MCF 10A (cell line): ENCODE measurements at regions not wholly inside any gene's neighbourhood (a gene's known extent, or its start where the extent isn't known, plus 50 kb on each side); places are given as distances from the start of the nearest gene placed in this dataset.
"Not testable (repeated sequence)": the region's sequence is repeated elsewhere in the genome, so short reads cannot be mapped to it uniquely, and the experiment has no call there.

ENCODE experiments used
- BruUV-seq: library from RNA; stranded (reverse); fragments of 400-500 nt; replicated peaks from 2 replicates; lab custom pipeline; 2021; lab: Mats Ljungman, UMichigan
- CTCF ChIA-PET: fragments of 300-600 bp; sonication (Branson Sonifier 250); formaldehyde crosslinking; extraction: SDS; loops from one replicate; lab custom pipeline; 2021; ENCODE audit warnings: antibody characterized with exemption, inconsistent platforms; lab: Yijun Ruan, JAX
- POLR2A ChIA-PET: fragments of 300-600, 350-650 bp; sonication (Branson Sonifier 250); formaldehyde crosslinking; extraction: SDS; loops from one replicate; lab custom pipeline; 2020; ENCODE audit warnings: antibody characterized with exemption, inconsistent platforms; lab: Yijun Ruan, JAX
- DNase-seq: peaks from one replicate; pipeline ENCODE4 v3.0.0-alpha.2; 2018; ENCODE audit not compliant: unreplicated experiment
- H3K27ac Mint-ChIP-seq: one replicate; pipeline ENCODE4 v1.8.0; 2022; ENCODE audit warnings: mild to moderate bottlenecking, low read depth, mixed read lengths; ENCODE audit not compliant: unreplicated experiment
- H3K27me3 Mint-ChIP-seq: one replicate; pipeline ENCODE4 v1.8.0; 2022; ENCODE audit warnings: mixed read lengths; ENCODE audit not compliant: insufficient read depth, unreplicated experiment
- H3K36me3 Mint-ChIP-seq: one replicate; pipeline ENCODE4 v1.8.0; 2022; ENCODE audit warnings: mild to moderate bottlenecking, moderate library complexity, mixed read lengths; ENCODE audit not compliant: insufficient read depth, unreplicated experiment
- H3K4me1 Mint-ChIP-seq: one replicate; pipeline ENCODE4 v1.8.0; 2022; ENCODE audit warnings: mixed read lengths; ENCODE audit not compliant: insufficient read depth, unreplicated experiment
- H3K4me3 Mint-ChIP-seq: one replicate; pipeline ENCODE4 v1.8.0; 2022; ENCODE audit warnings: mild to moderate bottlenecking, moderate library complexity, mixed read lengths; ENCODE audit not compliant: unreplicated experiment
- H3K9me3 Mint-ChIP-seq: one replicate; pipeline ENCODE4 v1.8.0; 2022; ENCODE audit warnings: mixed read lengths; ENCODE audit not compliant: unreplicated experiment
- intact Hi-C: fragments of 100-400 bp; cut with micrococcal nuclease; formaldehyde crosslinking; loops from 2 replicates; pipeline ENCODE4 v1.14.1; 2022
- TF ChIP-seq, protein P1 (sequence below): fragments of 200-600 bp; IDR thresholded peaks from one replicate; pipeline ENCODE4 v1.8.0; 2022; ENCODE audit warnings: antibody characterized with exemption, mild to moderate bottlenecking; ENCODE audit not compliant: unreplicated experiment

DNA sequence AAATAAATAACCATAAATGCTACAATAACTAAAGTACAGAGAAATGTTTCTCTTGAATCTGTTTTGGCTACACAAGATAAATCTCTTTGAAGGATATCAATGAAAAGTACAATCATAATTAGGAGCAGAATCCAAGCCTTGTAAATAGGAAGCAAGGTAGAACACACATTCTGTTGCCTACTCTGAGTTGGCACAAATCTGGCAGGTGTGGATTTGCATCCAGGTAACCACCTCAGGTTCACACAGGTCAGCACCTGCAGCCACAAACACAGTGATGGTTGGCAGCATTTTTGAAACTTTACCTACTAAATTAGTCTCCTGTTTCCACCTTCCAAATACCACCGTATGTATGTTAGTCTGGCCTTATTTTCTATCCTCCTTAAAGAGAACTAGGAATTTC lies 105.3 kb upstream of the PIK3R1 start:
- CTCF ChIA-PET, result no interaction called here
- H3K27ac Mint-ChIP-seq, result no peak overlapping the region
- no peaks in the 10 kb centered on the region for H3K27me3 Mint-ChIP-seq
- TF ChIP-seq, protein P1, sequence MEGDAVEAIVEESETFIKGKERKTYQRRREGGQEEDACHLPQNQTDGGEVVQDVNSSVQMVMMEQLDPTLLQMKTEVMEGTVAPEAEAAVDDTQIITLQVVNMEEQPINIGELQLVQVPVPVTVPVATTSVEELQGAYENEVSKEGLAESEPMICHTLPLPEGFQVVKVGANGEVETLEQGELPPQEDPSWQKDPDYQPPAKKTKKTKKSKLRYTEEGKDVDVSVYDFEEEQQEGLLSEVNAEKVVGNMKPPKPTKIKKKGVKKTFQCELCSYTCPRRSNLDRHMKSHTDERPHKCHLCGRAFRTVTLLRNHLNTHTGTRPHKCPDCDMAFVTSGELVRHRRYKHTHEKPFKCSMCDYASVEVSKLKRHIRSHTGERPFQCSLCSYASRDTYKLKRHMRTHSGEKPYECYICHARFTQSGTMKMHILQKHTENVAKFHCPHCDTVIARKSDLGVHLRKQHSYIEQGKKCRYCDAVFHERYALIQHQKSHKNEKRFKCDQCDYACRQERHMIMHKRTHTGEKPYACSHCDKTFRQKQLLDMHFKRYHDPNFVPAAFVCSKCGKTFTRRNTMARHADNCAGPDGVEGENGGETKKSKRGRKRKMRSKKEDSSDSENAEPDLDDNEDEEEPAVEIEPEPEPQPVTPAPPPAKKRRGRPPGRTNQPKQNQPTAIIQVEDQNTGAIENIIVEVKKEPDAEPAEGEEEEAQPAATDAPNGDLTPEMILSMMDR, result no peak
- intact Hi-C loops, result no loop called here
- H3K4me1 Mint-ChIP-seq, result peaks cover 11% of the 10 kb centered on the region
- no TSS peak for BruUV-seq
- H3K4me3 Mint-ChIP-seq, result no peak overlapping the region
- H3K9me3 Mint-ChIP-seq, result peaks cover 1% of the 10 kb centered on the region
- DNase-seq, result no peak
- POLR2A ChIA-PET, result no interaction called here
- no peaks in the 10 kb centered on the region for H3K36me3 Mint-ChIP-seq

DNA sequence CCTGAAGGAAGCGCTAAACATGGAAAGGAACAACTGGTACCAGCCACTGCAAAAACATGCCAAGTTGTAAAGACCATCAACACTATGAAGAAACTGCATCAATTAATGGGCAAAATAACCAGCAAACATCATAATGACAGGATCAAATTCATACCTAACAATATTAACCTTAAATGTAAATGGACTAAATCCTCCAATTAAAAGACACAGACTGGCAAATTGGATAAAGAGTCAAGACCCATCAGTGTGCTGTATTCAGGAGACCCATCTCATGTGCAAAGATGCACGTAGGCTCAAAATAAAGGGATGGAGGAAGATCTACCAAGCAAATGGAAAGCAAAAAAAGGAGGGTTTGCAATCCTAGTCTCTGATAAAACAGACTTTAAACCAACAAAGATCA lies 111.3 kb upstream of the PIK3R1 start:
- BruUV-seq, H3K27ac Mint-ChIP-seq, H3K4me3 Mint-ChIP-seq, H3K36me3 Mint-ChIP-seq, H3K9me3 Mint-ChIP-seq, POLR2A ChIA-PET, CTCF ChIA-PET, intact Hi-C loops, H3K27me3 Mint-ChIP-seq, H3K4me1 Mint-ChIP-seq, DNase-seq: not testable (repeated sequence)

DNA sequence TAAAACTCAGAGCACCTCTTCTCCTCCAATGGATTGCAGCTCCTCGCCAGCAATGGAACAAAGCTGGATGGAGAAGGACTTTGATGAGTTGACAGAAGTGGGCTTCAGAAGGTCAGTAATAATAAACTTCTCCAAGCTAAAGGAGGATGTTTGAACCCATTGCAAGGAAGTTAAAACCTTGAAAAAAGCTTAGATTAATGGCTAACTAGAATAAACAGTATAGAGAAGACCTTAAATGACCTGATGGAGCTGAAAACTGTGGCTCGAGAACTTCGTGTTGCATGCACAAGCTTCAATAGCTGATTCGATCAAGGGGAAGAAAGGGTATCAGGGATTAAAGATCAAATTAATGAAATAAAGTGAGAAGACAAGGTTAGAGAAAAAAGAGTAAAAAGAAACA lies 112.3 kb upstream of the PIK3R1 start:
- intact Hi-C loops, H3K4me3 Mint-ChIP-seq, H3K36me3 Mint-ChIP-seq, BruUV-seq, H3K27ac Mint-ChIP-seq, DNase-seq, H3K4me1 Mint-ChIP-seq, CTCF ChIA-PET, H3K9me3 Mint-ChIP-seq, H3K27me3 Mint-ChIP-seq: not testable (repeated sequence)
- POLR2A ChIA-PET, result interaction anchor here (0.8 kb wide), 1 partner anchor 68 kb away, joined by 3 read pairs; no protein-coding TSS in a partner anchor

DNA sequence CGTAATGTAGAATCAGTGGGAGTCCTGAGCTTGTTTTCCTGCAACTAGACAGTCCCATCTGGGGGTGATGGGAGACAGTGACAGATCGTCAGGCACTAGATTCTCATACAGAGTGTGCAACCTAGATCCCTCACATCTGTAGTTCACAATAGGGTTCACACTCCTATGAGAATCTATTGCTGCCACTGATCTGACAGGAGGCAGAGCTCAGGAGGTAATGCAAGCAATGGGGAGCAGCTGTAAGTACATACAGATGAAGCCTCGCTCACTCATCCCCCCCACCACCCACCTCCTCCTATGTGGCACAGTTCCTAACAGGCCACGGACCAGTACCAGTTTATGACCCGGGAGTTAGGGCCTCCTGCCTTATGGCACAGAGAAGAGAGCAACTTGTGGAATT lies 116.2 kb upstream of the PIK3R1 start:
- intact Hi-C loops, result no loop called here
- no peak overlapping the region for H3K4me3 Mint-ChIP-seq
- ChIA-PET CTCF (no interaction called here), POLR2A (no interaction called here)
- DNase-seq, result no peak
- TF ChIP-seq, protein P1, result no peak
- H3K36me3 Mint-ChIP-seq, result no peaks in the 10 kb centered on the region
- H3K27me3 Mint-ChIP-seq, result no peaks in the 10 kb centered on the region
- no peak overlapping the region for H3K27ac Mint-ChIP-seq
- H3K9me3 Mint-ChIP-seq, result no peaks in the 10 kb centered on the region
- H3K4me1 Mint-ChIP-seq, result no peaks in the 10 kb centered on the region
- BruUV-seq, result no TSS peak

DNA sequence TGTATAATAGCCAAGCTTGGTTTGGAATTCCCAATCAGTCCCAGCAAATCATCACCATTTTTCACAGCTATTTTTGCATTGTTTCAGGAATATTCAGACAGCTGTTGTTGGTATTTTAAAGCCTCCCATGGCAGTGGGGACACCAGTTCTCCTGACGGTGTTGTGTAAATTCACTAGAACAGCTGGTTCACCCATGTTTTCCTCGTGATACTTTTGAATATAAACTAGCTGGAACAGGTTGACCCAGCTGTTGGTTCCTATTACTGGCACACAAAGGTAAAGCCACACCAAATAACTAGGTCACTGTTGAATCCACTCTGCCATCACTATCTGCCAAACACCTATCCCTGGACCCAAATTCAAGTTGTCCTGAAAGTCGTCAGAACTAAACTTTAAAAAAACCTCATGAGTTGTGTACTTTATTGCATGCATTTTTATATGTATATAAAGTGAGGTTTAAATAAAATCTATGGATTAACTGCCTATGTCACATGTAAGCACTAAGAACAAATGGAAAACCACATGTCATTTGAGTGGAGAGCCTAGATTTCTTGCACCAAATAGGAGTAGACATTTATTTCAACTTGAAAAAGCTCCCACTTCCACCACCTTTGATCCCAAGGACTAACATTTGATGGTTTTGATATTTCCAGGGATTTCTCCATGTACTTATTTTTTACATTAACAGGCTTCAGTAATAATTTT lies 121.9 kb upstream of the PIK3R1 start:
- no peaks in the 10 kb centered on the region for H3K9me3 Mint-ChIP-seq
- POLR2A ChIA-PET, result interaction anchor here (0.9 to 1.0 kb wide), 2 partner anchors 13 to 123 kb away, joined by 4 to 8 read pairs; no protein-coding TSS in a partner anchor

More for the DNA sequence above, 121.9 kb upstream of the PIK3R1 start:
- no peak overlapping the region for H3K4me3 Mint-ChIP-seq
- H3K36me3 Mint-ChIP-seq, result no peaks in the 10 kb centered on the region
- no TSS peak for BruUV-seq
- no peak overlapping the region for H3K27ac Mint-ChIP-seq
- no peak for DNase-seq
- intact Hi-C loops, result no loop called here
- peaks cover 3% of the 10 kb centered on the region for H3K4me1 Mint-ChIP-seq
- CTCF ChIA-PET, result no interaction called here
- TF ChIP-seq, protein P1, result no peak
- H3K27me3 Mint-ChIP-seq, result no peaks in the 10 kb centered on the region
